Caco-2 (cell line): ENCODE measurements at regions not wholly inside any gene's neighbourhood (a gene's known extent, or its start where the extent isn't known, plus 50 kb on each side); places are given as distances from the start of the nearest gene placed in this dataset.
"Not testable (repeated sequence)": the region's sequence is repeated elsewhere in the genome, so short reads cannot be mapped to it uniquely, and the experiment has no call there.

Experiments used
- BruUV-seq: library from RNA; stranded (reverse); fragments of 400-500 nt; replicated peaks from 2 replicates; lab custom pipeline; 2021; lab: Mats Ljungman, UMichigan
- CTCF ChIA-PET: fragments of 300-600 bp; sonication (Branson Sonifier 250); formaldehyde crosslinking; loops from one replicate; lab custom pipeline; 2022; ENCODE audit warnings: antibody characterized with exemption; lab: Charles Lee
- POLR2A ChIA-PET: fragments of 300-600 bp; sonication (Branson Sonifier 250); formaldehyde crosslinking; loops from one replicate; lab custom pipeline; 2022; ENCODE audit warnings: antibody characterized with exemption; lab: Charles Lee
- DNase-seq, 2 experiments: peaks; one replicate each; pipeline versions ENCODE4 v3.0.0 to v3.0.0-alpha.2; 2020 to 2022
- H3K27me3 ChIP-seq: replicated peaks from 2 replicates; pipeline ENCODE4 v1.6.0; 2011; ENCODE audit warnings: low read length; ENCODE audit not compliant: control insufficient read depth, insufficient read depth
- H3K36me3 ChIP-seq: 2 replicates; pipeline ENCODE4 v1.5.1; 2011; ENCODE audit warnings: low read length; ENCODE audit not compliant: control insufficient read depth, insufficient read depth
- H3K4me1 ChIP-seq: fragments of 250-450 bp; sonication (Bioruptor Pico); 2 replicates; pipeline ENCODE4 v1.5.1; 2020; ENCODE audit warnings: mild to moderate bottlenecking
- H3K4me3 ChIP-seq: 2 replicates; pipeline ENCODE4 v1.5.1; 2011; ENCODE audit warnings: low read depth, mild to moderate bottlenecking, control low read depth, low read length
- H3K9me3 ChIP-seq: fragments of 250-450 bp; sonication (Bioruptor Pico); 2 replicates; pipeline ENCODE4 v1.5.1; 2020; ENCODE audit warnings: mild to moderate bottlenecking, moderate library complexity
- H3K27ac Mint-ChIP-seq: one replicate; pipeline ENCODE4 v1.8.0; 2022; ENCODE audit warnings: mixed read lengths; ENCODE audit not compliant: unreplicated experiment
- H3K27me3 Mint-ChIP-seq: one replicate; pipeline ENCODE4 v1.8.0; 2022; ENCODE audit warnings: mixed read lengths; ENCODE audit not compliant: insufficient read depth, unreplicated experiment
- H3K36me3 Mint-ChIP-seq: one replicate; pipeline ENCODE4 v1.8.0; 2022; ENCODE audit warnings: mild to moderate bottlenecking, mixed read lengths; ENCODE audit not compliant: insufficient read depth, unreplicated experiment
- H3K4me1 Mint-ChIP-seq: one replicate; pipeline ENCODE4 v1.8.0; 2022; ENCODE audit warnings: low read depth, mixed read lengths; ENCODE audit not compliant: unreplicated experiment
- H3K4me3 Mint-ChIP-seq: one replicate; pipeline ENCODE4 v1.8.0; 2022; ENCODE audit warnings: mild to moderate bottlenecking, moderate library complexity, mixed read lengths; ENCODE audit not compliant: unreplicated experiment
- H3K9me3 Mint-ChIP-seq: one replicate; pipeline ENCODE4 v1.8.0; 2022; ENCODE audit warnings: mixed read lengths; ENCODE audit not compliant: unreplicated experiment
- intact Hi-C: fragments of 100-400 bp; cut with micrococcal nuclease; formaldehyde crosslinking; loops from one replicate; pipeline ENCODE4 v1.10.0; 2022; ENCODE audit not compliant: unreplicated experiment
- TF ChIP-seq, protein P1 (sequence below), 2 experiments: fragments of 200-600 bp in 1 of 2; IDR thresholded peaks; 1 replicate in 1 of 2; 2 replicates in 1 of 2; pipeline versions ENCODE4 v1.5.1 to v1.8.0; 2011 to 2022; ENCODE audit warnings: antibody characterized with exemption in 1 of 2, control low read depth in 1 of 2, inconsistent platforms in 1 of 2, low read depth in 1 of 2, low read length in 1 of 2, mild to moderate bottlenecking in 1 of 2, moderate library complexity in 1 of 2; ENCODE audit not compliant: insufficient read depth in 1 of 2, severe bottlenecking in 1 of 2, unreplicated experiment in 1 of 2

DNA sequence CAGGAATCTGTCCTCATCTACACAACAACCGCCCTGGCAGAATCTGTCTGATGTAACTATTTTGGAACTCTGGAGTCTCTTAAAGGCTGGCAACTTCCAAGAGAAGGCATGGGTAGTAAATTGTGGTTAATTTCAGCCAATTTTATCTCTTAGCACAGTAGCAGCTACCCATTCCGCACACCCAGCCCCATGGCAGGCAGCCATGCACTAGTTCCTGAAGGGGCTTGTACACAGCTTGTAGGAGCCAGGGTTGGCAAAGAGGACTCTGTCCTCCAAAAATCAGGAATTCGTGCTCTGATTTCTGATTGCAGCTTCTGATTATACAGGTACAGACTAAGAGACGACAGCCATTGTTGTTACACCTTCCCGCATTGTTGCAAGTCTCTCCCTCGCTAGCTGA lies 155.9 kb downstream of the RNF144B start:
- CTCF ChIA-PET: no interaction called here

DNA sequence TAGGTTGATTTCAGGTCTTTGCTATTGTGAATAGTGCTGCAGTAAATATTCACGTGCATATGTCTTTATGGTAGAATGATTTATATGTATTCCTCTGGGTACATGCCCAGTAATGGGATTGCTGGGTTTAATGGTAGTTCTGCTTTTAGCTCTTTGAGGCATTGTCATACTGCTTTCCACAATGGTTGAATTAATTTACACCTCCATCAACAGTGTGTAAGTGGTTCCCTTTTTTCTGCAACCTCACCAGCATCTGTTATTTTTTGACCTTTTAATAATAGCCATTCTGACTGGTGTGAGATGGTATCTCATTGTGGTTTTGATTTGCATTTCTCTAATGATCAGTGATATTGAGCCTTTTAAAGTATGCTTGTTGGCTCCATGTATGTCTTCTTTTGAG lies 158.0 kb downstream of the RNF144B start:
- H3K27me3 ChIP-seq, H3K4me3 Mint-ChIP-seq, H3K27me3 Mint-ChIP-seq, CTCF ChIA-PET, H3K36me3 ChIP-seq, BruUV-seq, intact Hi-C loops, POLR2A ChIA-PET, H3K4me3 ChIP-seq, H3K27ac Mint-ChIP-seq, H3K4me1 ChIP-seq, H3K9me3 ChIP-seq, DNase-seq, H3K4me1 Mint-ChIP-seq, H3K36me3 Mint-ChIP-seq: not testable (repeated sequence)
- peaks cover 21% of the 10 kb centered on the region for H3K9me3 Mint-ChIP-seq

More for the DNA sequence above, 155.9 kb downstream of the RNF144B start:
- Mint-ChIP-seq H3K27ac (no peak overlapping the region), H3K36me3 (no peaks in the 10 kb centered on the region), H3K4me3 (no peak overlapping the region), H3K4me1 (no peaks in the 10 kb centered on the region), H3K9me3 (peaks cover 21% of the 10 kb centered on the region), H3K27me3 (peaks cover 8% of the 10 kb centered on the region)
- POLR2A ChIA-PET: no interaction called here
- Histone ChIP-seq H3K4me1 (no peaks in the 10 kb centered on the region), H3K4me3 (no peak overlapping the region), H3K36me3 (no peaks in the 10 kb centered on the region), H3K27me3 (no peaks in the 10 kb centered on the region), H3K9me3 (no peaks in the 10 kb centered on the region)
- intact Hi-C loops: no loop called here
- BruUV-seq: no TSS peak
- TF ChIP-seq, protein P1, sequence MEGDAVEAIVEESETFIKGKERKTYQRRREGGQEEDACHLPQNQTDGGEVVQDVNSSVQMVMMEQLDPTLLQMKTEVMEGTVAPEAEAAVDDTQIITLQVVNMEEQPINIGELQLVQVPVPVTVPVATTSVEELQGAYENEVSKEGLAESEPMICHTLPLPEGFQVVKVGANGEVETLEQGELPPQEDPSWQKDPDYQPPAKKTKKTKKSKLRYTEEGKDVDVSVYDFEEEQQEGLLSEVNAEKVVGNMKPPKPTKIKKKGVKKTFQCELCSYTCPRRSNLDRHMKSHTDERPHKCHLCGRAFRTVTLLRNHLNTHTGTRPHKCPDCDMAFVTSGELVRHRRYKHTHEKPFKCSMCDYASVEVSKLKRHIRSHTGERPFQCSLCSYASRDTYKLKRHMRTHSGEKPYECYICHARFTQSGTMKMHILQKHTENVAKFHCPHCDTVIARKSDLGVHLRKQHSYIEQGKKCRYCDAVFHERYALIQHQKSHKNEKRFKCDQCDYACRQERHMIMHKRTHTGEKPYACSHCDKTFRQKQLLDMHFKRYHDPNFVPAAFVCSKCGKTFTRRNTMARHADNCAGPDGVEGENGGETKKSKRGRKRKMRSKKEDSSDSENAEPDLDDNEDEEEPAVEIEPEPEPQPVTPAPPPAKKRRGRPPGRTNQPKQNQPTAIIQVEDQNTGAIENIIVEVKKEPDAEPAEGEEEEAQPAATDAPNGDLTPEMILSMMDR (IDR thresholded peaks at IDR 0.05; ENCODE audit: insufficient read depth in 1 of 2, low read depth in 1 of 2, low read length in 1 of 2, severe bottlenecking in 1 of 2, unreplicated experiment in 1 of 2): no peak
- DNase-seq: no peak

DNA sequence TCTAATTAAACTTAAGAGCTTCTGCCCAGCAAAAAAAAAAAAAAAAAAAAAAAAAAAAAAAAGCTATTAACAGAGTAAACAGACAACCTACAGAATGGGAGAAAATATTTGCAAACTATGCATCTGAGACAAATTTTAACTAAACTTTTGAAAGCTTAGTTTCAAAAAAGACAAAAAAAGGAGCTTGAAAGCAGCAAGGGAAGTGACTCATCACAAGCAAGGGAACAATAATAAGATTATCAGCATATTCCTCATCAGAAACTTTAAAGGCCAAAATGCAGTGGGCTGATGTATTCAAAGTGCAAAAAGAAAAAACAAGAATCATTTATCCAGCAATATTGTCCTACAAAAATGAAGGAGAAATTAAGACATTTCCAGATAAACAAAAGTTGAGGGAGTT lies 158.6 kb downstream of the RNF144B start:
- no peak for DNase-seq
- H3K4me1 ChIP-seq: no peaks in the 10 kb centered on the region
- H3K4me1 Mint-ChIP-seq: no peaks in the 10 kb centered on the region
- peaks cover 21% of the 10 kb centered on the region for H3K9me3 Mint-ChIP-seq
- no peak overlapping the region for H3K4me3 Mint-ChIP-seq
- H3K36me3 ChIP-seq: no peaks in the 10 kb centered on the region
- BruUV-seq: no TSS peak
- no peaks in the 10 kb centered on the region for H3K36me3 Mint-ChIP-seq
- no peak overlapping the region for H3K4me3 ChIP-seq
- H3K9me3 ChIP-seq: no peaks in the 10 kb centered on the region
- intact Hi-C loops: no loop called here
- H3K27me3 ChIP-seq: no peaks in the 10 kb centered on the region
- TF ChIP-seq, protein P1 (IDR thresholded peaks at IDR 0.05; ENCODE audit: insufficient read depth in 1 of 2, low read depth in 1 of 2, low read length in 1 of 2, severe bottlenecking in 1 of 2, unreplicated experiment in 1 of 2): no peak
- no peak overlapping the region for H3K27ac Mint-ChIP-seq
- POLR2A ChIA-PET: no interaction called here
- H3K27me3 Mint-ChIP-seq: peaks cover 4% of the 10 kb centered on the region
- CTCF ChIA-PET: no interaction called here

DNA sequence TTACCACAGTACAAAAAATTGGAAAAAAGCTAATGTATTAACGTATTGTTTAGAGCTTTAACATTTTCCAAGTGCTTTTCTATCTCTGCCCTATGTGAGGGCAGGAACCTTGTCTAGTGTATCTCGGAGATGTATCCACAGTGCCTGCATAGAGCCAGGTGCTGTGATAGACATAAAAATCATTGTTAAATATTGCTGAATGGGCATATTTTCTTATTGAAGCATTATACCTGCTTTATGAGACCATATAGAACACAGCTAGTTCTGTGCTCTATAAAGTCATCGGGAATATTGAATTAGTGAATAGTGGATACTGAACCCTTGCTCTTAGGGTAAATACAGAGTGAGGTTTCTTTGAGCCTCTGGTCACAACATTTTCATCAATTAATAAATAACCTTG lies 163.0 kb downstream of the RNF144B start:
- TF ChIP-seq, protein P1 (IDR thresholded peaks at IDR 0.05; ENCODE audit: insufficient read depth in 1 of 2, low read depth in 1 of 2, low read length in 1 of 2, severe bottlenecking in 1 of 2, unreplicated experiment in 1 of 2): no peak
- no TSS peak for BruUV-seq
- no peaks in the 10 kb centered on the region for H3K36me3 ChIP-seq
- CTCF ChIA-PET: no interaction called here
- H3K4me1 Mint-ChIP-seq: no peaks in the 10 kb centered on the region
- POLR2A ChIA-PET: no interaction called here
- H3K36me3 Mint-ChIP-seq: no peaks in the 10 kb centered on the region
- H3K9me3 ChIP-seq: no peaks in the 10 kb centered on the region
- intact Hi-C loops: no loop called here
- H3K27me3 ChIP-seq: no peaks in the 10 kb centered on the region
- H3K4me1 ChIP-seq: no peaks in the 10 kb centered on the region
- H3K9me3 Mint-ChIP-seq: peaks cover 10% of the 10 kb centered on the region
- no peak overlapping the region for H3K4me3 Mint-ChIP-seq
- no peak overlapping the region for H3K4me3 ChIP-seq
- DNase-seq: no peak
- no peak overlapping the region for H3K27ac Mint-ChIP-seq
- peaks cover 11% of the 10 kb centered on the region for H3K27me3 Mint-ChIP-seq
